ENCODE measurements at regions not wholly inside any gene's neighbourhood (a gene's known extent, or its start where the extent isn't known, plus 50 kb on each side); places are given as distances from the start of the nearest gene placed in this dataset.
"Not testable (repeated sequence)": the region's sequence is repeated elsewhere in the genome, so short reads cannot be mapped to it uniquely, and the experiment has no call there.

GRCh38 chr4:18479825-18480224 is 458.3 kb upstream of the LCORL start:
- no peak for DNase-seq (ENCODE audit: low read depth in 3 of 3)

- no peak for DNase-seq (ENCODE audit: low read depth in 3 of 3)
Measured at GRCh38 chr4:18463987-18464559, 442.5 kb upstream of the LCORL start.

- DNase-seq (ENCODE audit: low read depth in 3 of 3) = no peak
Measured at GRCh38 chr4:18458465-18458864, 436.9 kb upstream of the LCORL start.

GRCh38 chr4:18454349-18454748 is 432.8 kb upstream of the LCORL start:
- no peak for DNase-seq (ENCODE audit: low read depth in 3 of 3)

- no peak for DNase-seq (ENCODE audit: low read depth in 3 of 3)
Measured at GRCh38 chr4:18445110-18445509, 423.6 kb upstream of the LCORL start.

- no peak for DNase-seq (ENCODE audit: low read depth in 3 of 3)
Measured at GRCh38 chr4:18444206-18444605, 422.7 kb upstream of the LCORL start.

GRCh38 chr4:18442957-18443356 is 421.4 kb upstream of the LCORL start:
- DNase-seq (ENCODE audit: low read depth in 3 of 3) = no peak

- no peak for DNase-seq (ENCODE audit: low read depth in 3 of 3)
Measured at GRCh38 chr4:18441676-18442075, 420.1 kb upstream of the LCORL start.

GRCh38 chr4:18441203-18441590 is 419.6 kb upstream of the LCORL start:
- no peak for DNase-seq (ENCODE audit: low read depth in 3 of 3)

- DNase-seq (ENCODE audit: low read depth in 3 of 3) = no peak
Measured at GRCh38 chr4:18440527-18441202, 419.1 kb upstream of the LCORL start.

GRCh38 chr4:18439311-18439710 is 417.8 kb upstream of the LCORL start:
- no peak for DNase-seq (ENCODE audit: low read depth in 3 of 3)

- DNase-seq (ENCODE audit: low read depth in 3 of 3) = no peak
Measured at GRCh38 chr4:18435781-18436180, 414.2 kb upstream of the LCORL start.

- DNase-seq (ENCODE audit: low read depth in 3 of 3) = no peak
Measured at GRCh38 chr4:18422685-18423084, 401.1 kb upstream of the LCORL start.

- no peak for DNase-seq (ENCODE audit: low read depth in 3 of 3)
Measured at GRCh38 chr4:18421519-18421918, 400.0 kb upstream of the LCORL start.

- no peak for DNase-seq (ENCODE audit: low read depth in 3 of 3)
Measured at GRCh38 chr4:18419780-18420179, 398.2 kb upstream of the LCORL start.

GRCh38 chr4:18418195-18418898 is 396.8 kb upstream of the LCORL start:
- DNase-seq (ENCODE audit: low read depth in 3 of 3) = not testable (repeated sequence)

- DNase-seq (ENCODE audit: low read depth in 3 of 3) = not testable (repeated sequence)
Measured at GRCh38 chr4:18417651-18418050, 396.1 kb upstream of the LCORL start.

- DNase-seq (ENCODE audit: low read depth in 3 of 3) = no peak
Measured at GRCh38 chr4:18406264-18406663, 384.7 kb upstream of the LCORL start.

- DNase-seq (ENCODE audit: low read depth in 3 of 3) = no peak
Measured at GRCh38 chr4:18405054-18405453, 383.5 kb upstream of the LCORL start.

GRCh38 chr4:18404642-18405041 is 383.1 kb upstream of the LCORL start:
- DNase-seq (ENCODE audit: low read depth in 3 of 3) = no peak

GRCh38 chr4:18403327-18403726 is 381.8 kb upstream of the LCORL start:
- no peak for DNase-seq (ENCODE audit: low read depth in 3 of 3)

- no peak for DNase-seq (ENCODE audit: low read depth in 3 of 3)
Measured at GRCh38 chr4:18401868-18402267, 380.3 kb upstream of the LCORL start.

- DNase-seq (ENCODE audit: low read depth in 3 of 3) = no peak
Measured at GRCh38 chr4:18401425-18401824, 379.9 kb upstream of the LCORL start.

Measured in stimulated activated CD4-positive, alpha-beta T cell treated with anti-CD3 and anti-CD28 coated beads, TNF-alpha, amount 100 ng/mL, for 48 hours (primary cell).